SK-N-SH treated with all-trans-retinoic acid at 6 μM for 48 hours (cell line): ENCODE measurements at regions not wholly inside any gene's neighbourhood (a gene's known extent, or its start where the extent isn't known, plus 50 kb on each side); places are given as distances from the start of the nearest gene placed in this dataset.

Experiments used
- ATAC-seq: fragments of 200-7000 bp; cut with Tn5 transposase; 3 replicates; pipeline ENCODE4 v1.9.1; 2020; ENCODE audit warnings: mild to moderate bottlenecking, moderate library complexity
- ARNTL ChIP-seq: fragments of 450-650 bp; formaldehyde crosslinking; IDR thresholded peaks from 2 replicates; pipeline ENCODE4 v1.5.0; 2020; ENCODE audit warnings: low read depth, mild to moderate bottlenecking, moderate library complexity, borderline replicate concordance
- BACH2 ChIP-seq: fragments of 250-450 bp; sonication (Bioruptor Pico); IDR thresholded peaks from 2 replicates; pipeline ENCODE4 v1.9.0; 2021; ENCODE audit warnings: mild to moderate bottlenecking, borderline replicate concordance
- CSDC2 ChIP-seq: fragments of 250-450 bp; sonication (Bioruptor Pico); IDR thresholded peaks from 2 replicates; pipeline ENCODE4 v1.5.0; 2020; ENCODE audit warnings: mild to moderate bottlenecking, moderate library complexity
- CSRNP3 ChIP-seq: fragments of 250-450 bp; sonication (Bioruptor Pico); IDR thresholded peaks from 2 replicates; pipeline ENCODE4 v1.5.1; 2021; ENCODE audit warnings: mild to moderate bottlenecking, moderate library complexity
- ESRRG ChIP-seq: fragments of 250-450 bp; sonication (Bioruptor Pico); IDR thresholded peaks from 2 replicates; pipeline ENCODE4 v1.6.1; 2021; ENCODE audit warnings: mild to moderate bottlenecking
- GLIS3 ChIP-seq: fragments of 250-450 bp; sonication (Bioruptor Pico); IDR thresholded peaks from 2 replicates; pipeline ENCODE4 v1.5.0; 2020; ENCODE audit warnings: mild to moderate bottlenecking, moderate library complexity
- ISL1 ChIP-seq: fragments of 250-450 bp; sonication (Bioruptor Pico); IDR thresholded peaks from 2 replicates; pipeline ENCODE4 v2.1.2; 2022; ENCODE audit warnings: mild to moderate bottlenecking, moderate library complexity
- OSR1 ChIP-seq: fragments of 250-450 bp; sonication (Bioruptor Pico); IDR thresholded peaks from 2 replicates; pipeline ENCODE4 v1.8.0; 2022; ENCODE audit warnings: moderate library complexity, mild to moderate bottlenecking, inconsistent platforms
- PATZ1 ChIP-seq: fragments of 250-450 bp; sonication (Bioruptor Pico); IDR thresholded peaks from 2 replicates; pipeline ENCODE4 v1.8.0; 2020; ENCODE audit warnings: mild to moderate bottlenecking, moderate library complexity, borderline replicate concordance
- PPARA ChIP-seq: fragments of 250-450 bp; sonication (Bioruptor Pico); IDR thresholded peaks from 2 replicates; pipeline ENCODE4 v1.5.0; 2020; ENCODE audit warnings: mild to moderate bottlenecking, borderline replicate concordance
- RARB ChIP-seq: fragments of 250-450 bp; sonication (Bioruptor Pico); IDR thresholded peaks from 2 replicates; pipeline ENCODE4 v1.8.0; 2021; ENCODE audit warnings: mild to moderate bottlenecking, moderate library complexity
- TCF4 ChIP-seq: fragments of 250-450 bp; sonication (Bioruptor Pico); IDR thresholded peaks from 2 replicates; pipeline ENCODE4 v1.8.0; 2021; ENCODE audit warnings: mild to moderate bottlenecking, moderate library complexity, borderline replicate concordance
- TOX ChIP-seq: fragments of 250-450 bp; sonication (Bioruptor Pico); IDR thresholded peaks from 2 replicates; pipeline ENCODE4 v1.8.0; 2021; ENCODE audit warnings: mild to moderate bottlenecking, moderate library complexity, borderline replicate concordance
- ZC3H10 ChIP-seq: fragments of 250-450 bp; sonication (Bioruptor Pico); IDR thresholded peaks from 2 replicates; pipeline ENCODE4 v1.5.1; 2021; ENCODE audit warnings: mild to moderate bottlenecking, moderate library complexity
- ZFP3 ChIP-seq: fragments of 250-450 bp; sonication (Bioruptor Pico); IDR thresholded peaks from 2 replicates; pipeline ENCODE4 v1.5.0; 2020; ENCODE audit warnings: mild to moderate bottlenecking, moderate library complexity
- ZFP30 ChIP-seq: fragments of 450-650 bp; formaldehyde crosslinking; IDR thresholded peaks from 2 replicates; pipeline ENCODE4 v1.5.0; 2022; ENCODE audit warnings: mild to moderate bottlenecking, moderate library complexity
- ZNF565 ChIP-seq: fragments of 450-650 bp; formaldehyde crosslinking; conservative IDR thresholded peaks from 2 replicates; pipeline ENCODE4 v1.5.0; 2020; ENCODE audit warnings: low read depth, mild to moderate bottlenecking, moderate library complexity
- ZNF70 ChIP-seq: fragments of 450-650 bp; formaldehyde crosslinking; IDR thresholded peaks from 2 replicates; pipeline ENCODE4 v1.5.0; 2020; ENCODE audit warnings: mild to moderate bottlenecking, moderate library complexity
- ZNF8 ChIP-seq: fragments of 450-650 bp; formaldehyde crosslinking; IDR thresholded peaks from 2 replicates; pipeline ENCODE4 v1.5.0; 2020; ENCODE audit warnings: mild to moderate bottlenecking, moderate library complexity

DNA sequence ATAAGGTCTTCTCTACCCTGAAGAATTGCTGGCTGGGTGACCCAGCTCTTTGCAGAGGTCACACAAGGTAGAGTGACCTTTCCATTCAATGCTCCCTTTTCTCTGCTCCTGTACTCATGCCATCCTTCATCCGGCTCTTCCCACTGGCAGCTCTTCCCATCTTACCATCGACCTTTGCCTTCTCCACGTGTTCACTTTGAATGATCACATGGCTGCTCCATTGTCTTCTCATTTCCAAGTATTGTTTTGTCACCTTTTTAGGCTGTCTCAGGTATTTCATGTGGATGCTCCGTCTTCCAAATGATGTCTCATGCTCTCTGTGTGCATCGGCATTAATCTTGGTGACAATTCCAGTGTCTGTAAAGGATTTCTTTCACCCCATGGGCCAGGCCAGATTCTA is 76.6 kb upstream of the ONECUT1 start:
- no peak for ATAC-seq
- TF ChIP-seq ZFP30 (no peak), OSR1 (no peak), PPARA (no peak), ZNF565 (CRISPR knock-in tag) (no peak), ZC3H10 (no peak), RARB (CRISPR knock-in tag) (no peak), ESRRG (no peak), CSDC2 (CRISPR knock-in tag) (no peak), PATZ1 (CRISPR knock-in tag) (no peak), GLIS3 (CRISPR knock-in tag) (no peak), ARNTL (CRISPR knock-in tag) (no peak)

DNA sequence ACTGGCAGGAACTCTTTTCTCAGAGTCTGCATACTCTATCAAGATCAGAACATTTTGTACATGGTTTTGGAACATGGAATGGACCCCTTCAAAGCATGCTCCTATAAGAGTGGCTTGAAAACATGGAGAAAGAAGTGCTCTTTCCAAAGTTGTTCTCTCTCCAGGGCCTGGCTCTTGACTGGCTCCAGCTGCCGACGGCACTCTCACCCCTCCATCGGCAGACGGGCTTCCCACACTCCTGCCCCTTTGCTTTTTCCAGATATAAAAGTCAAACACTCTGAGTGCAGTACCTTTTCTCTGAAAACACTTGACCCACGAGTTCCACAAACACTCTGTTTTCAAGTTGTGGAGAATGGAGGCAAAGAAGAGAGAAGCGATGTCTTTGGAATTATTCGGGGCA is 72.5 kb upstream of the ONECUT1 start:
- ATAC-seq = no peak
- TF ChIP-seq PATZ1 (CRISPR knock-in tag) (no peak), PPARA (no peak), OSR1 (no peak), TOX (CRISPR knock-in tag) (no peak), ESRRG (no peak), BACH2 (no peak), ZNF565 (CRISPR knock-in tag) (no peak), CSRNP3 (CRISPR knock-in tag) (no peak), ZFP30 (no peak), CSDC2 (CRISPR knock-in tag) (no peak), TCF4 (no peak)
- TF ChIP-seq, all 23 proteins: peak for 0

GRCh38 chr15:52858782-52859176 is 68.6 kb upstream of the ONECUT1 start:
- ATAC-seq = no peak

More at GRCh38 chr15:52858782-52859176, 68.6 kb upstream of the ONECUT1 start:
- TF ChIP-seq ISL1 (CRISPR knock-in tag) = no peak
- no peak for TF ChIP-seq RARB (CRISPR knock-in tag)
- TF ChIP-seq ZFP3 = no peak
- no peak for TF ChIP-seq ZNF8 (CRISPR knock-in tag)
- TF ChIP-seq TOX (CRISPR knock-in tag) = no peak
- no peak for TF ChIP-seq BACH2
- TF ChIP-seq ZNF70 (CRISPR knock-in tag) = no peak
- TF ChIP-seq OSR1 = no peak
- TF ChIP-seq ESRRG = no peak
- TF ChIP-seq ARNTL (CRISPR knock-in tag) = no peak
- TF ChIP-seq GLIS3 (CRISPR knock-in tag) = no peak
- no peak for TF ChIP-seq CSRNP3 (CRISPR knock-in tag)
- no peak for TF ChIP-seq PATZ1 (CRISPR knock-in tag)
- TF ChIP-seq CSDC2 (CRISPR knock-in tag) = no peak
- no peak for TF ChIP-seq PPARA
- no peak for TF ChIP-seq ZC3H10
- TF ChIP-seq ZFP30 = no peak
